Activated CD4-positive, alpha-beta T cell treated with anti-CD3 and anti-CD28 coated beads for 36 hours (primary cell): ENCODE measurements at regions not wholly inside any gene's neighbourhood (a gene's known extent, or its start where the extent isn't known, plus 50 kb on each side); places are given as distances from the start of the nearest gene placed in this dataset.

Source experiments
- ATAC-seq: fragments of 200-7000 bp; cut with Tn5 transposase; one replicate; pipeline ENCODE4 v1.10.0; 2021; ENCODE audit warnings: mild to moderate bottlenecking, moderate library complexity
- CTCF ChIA-PET: fragments of 350-600 bp; sonication (Branson Sonifier 250); formaldehyde crosslinking; loops from one replicate; lab custom pipeline; 2021; ENCODE audit warnings: antibody characterized with exemption; lab: Charles Lee
- POLR2A ChIA-PET: fragments of 350-600 bp; sonication (Branson Sonifier 250); formaldehyde crosslinking; loops from one replicate; lab custom pipeline; 2021; ENCODE audit warnings: antibody characterized with exemption, inconsistent platforms; lab: Charles Lee
- DNase-seq: peaks from one replicate; pipeline ENCODE4 v3.0.0-alpha.2; 2020
- H3K27ac Mint-ChIP-seq: one replicate; pipeline ENCODE4 v1.8.0; 2021; ENCODE audit warnings: mixed read lengths
- H3K27me3 Mint-ChIP-seq: one replicate; pipeline ENCODE4 v1.8.0; 2021; ENCODE audit warnings: mixed read lengths
- H3K36me3 Mint-ChIP-seq: one replicate; pipeline ENCODE4 v1.8.0; 2021; ENCODE audit warnings: low read depth, mixed read lengths
- H3K4me1 Mint-ChIP-seq: one replicate; pipeline ENCODE4 v1.8.0; 2021; ENCODE audit warnings: mixed read lengths
- H3K4me3 Mint-ChIP-seq: one replicate; pipeline ENCODE4 v1.8.0; 2021; ENCODE audit warnings: mild to moderate bottlenecking, moderate library complexity, mixed read lengths
- H3K9me3 Mint-ChIP-seq: one replicate; pipeline ENCODE4 v1.8.0; 2021; ENCODE audit warnings: low read depth, mixed read lengths
- intact Hi-C, 2 experiments: fragments of 100-400 bp; cut with DNase I in 1 of 2; cut with micrococcal nuclease in 1 of 2; formaldehyde crosslinking; loops; one replicate each; pipeline versions ENCODE4 v1.14.2 to v1.15.1; 2022 to 2024; cut with DNase I, micrococcal nuclease

- no peaks in the 10 kb centered on the region for H3K27me3 Mint-ChIP-seq
- H3K9me3 Mint-ChIP-seq: no peaks in the 10 kb centered on the region
- H3K4me3 Mint-ChIP-seq: no peak overlapping the region
- intact Hi-C loops: no loop called here
- H3K27ac Mint-ChIP-seq: no peak overlapping the region
- ATAC-seq (no peak), DNase-seq (no peak)
- H3K36me3 Mint-ChIP-seq: no peaks in the 10 kb centered on the region
- CTCF ChIA-PET: no interaction called here
- H3K4me1 Mint-ChIP-seq: no peaks in the 10 kb centered on the region
- POLR2A ChIA-PET: no interaction called here
These were observed 216.9 kb upstream of the GALNT17 start for GRCh38 chr7:70915067-70915466.

- DNase-seq: no peak
- no peak for ATAC-seq
- Mint-ChIP-seq H3K9me3 (peaks cover 1% of the 10 kb centered on the region), H3K27ac (no peak overlapping the region), H3K4me1 (no peaks in the 10 kb centered on the region), H3K27me3 (no peaks in the 10 kb centered on the region), H3K4me3 (no peak overlapping the region), H3K36me3 (no peaks in the 10 kb centered on the region)
- intact Hi-C loops: no loop called here
- POLR2A ChIA-PET: no interaction called here
- CTCF ChIA-PET: no interaction called here
These were observed 212.4 kb upstream of the GALNT17 start for GRCh38 chr7:70919481-70920073.

GRCh38 chr7:70920876-70921275 is 211.1 kb upstream of the GALNT17 start:
- no peaks in the 10 kb centered on the region for H3K36me3 Mint-ChIP-seq
- no peak for DNase-seq
- no peak overlapping the region for H3K27ac Mint-ChIP-seq
- ChIA-PET POLR2A (no interaction called here), CTCF (no interaction called here)
- H3K27me3 Mint-ChIP-seq: no peaks in the 10 kb centered on the region
- H3K9me3 Mint-ChIP-seq: peaks cover 1% of the 10 kb centered on the region
- no peak for ATAC-seq
- intact Hi-C loops: no loop called here
- H3K4me1 Mint-ChIP-seq: no peaks in the 10 kb centered on the region
- no peak overlapping the region for H3K4me3 Mint-ChIP-seq

- POLR2A ChIA-PET: no interaction called here
- intact Hi-C loops: no loop called here
- no peak for ATAC-seq
- Mint-ChIP-seq H3K9me3 (peaks cover 1% of the 10 kb centered on the region), H3K4me1 (no peaks in the 10 kb centered on the region), H3K36me3 (no peaks in the 10 kb centered on the region), H3K27ac (no peak overlapping the region), H3K27me3 (no peaks in the 10 kb centered on the region), H3K4me3 (no peak overlapping the region)
- no peak for DNase-seq
- CTCF ChIA-PET: interaction anchor here (1.0 kb wide), 1 partner anchor 51 kb away, joined by 3 read pairs; no protein-coding TSS in a partner anchor
These were observed 208.6 kb upstream of the GALNT17 start for GRCh38 chr7:70923181-70923845.

GRCh38 chr7:70925411-70926115 is 206.4 kb upstream of the GALNT17 start:
- H3K4me3 Mint-ChIP-seq: no peak overlapping the region
- H3K4me1 Mint-ChIP-seq: no peaks in the 10 kb centered on the region
- ATAC-seq (no peak), DNase-seq (no peak)
- H3K27ac Mint-ChIP-seq: no peak overlapping the region
- H3K9me3 Mint-ChIP-seq: peaks cover 7% of the 10 kb centered on the region
- H3K27me3 Mint-ChIP-seq: no peaks in the 10 kb centered on the region
- intact Hi-C loops: no loop called here
- ChIA-PET CTCF (interaction anchor here (0.6 kb wide), 1 partner anchor 363 kb away, joined by 3 read pairs; no protein-coding TSS in a partner anchor), POLR2A (no interaction called here)
- no peaks in the 10 kb centered on the region for H3K36me3 Mint-ChIP-seq

- no peak overlapping the region for H3K4me3 Mint-ChIP-seq
- ATAC-seq (no peak), DNase-seq (no peak)
- ChIA-PET CTCF (no interaction called here), POLR2A (no interaction called here)
- no peaks in the 10 kb centered on the region for H3K4me1 Mint-ChIP-seq
- intact Hi-C loops: no loop called here
- H3K36me3 Mint-ChIP-seq: no peaks in the 10 kb centered on the region
- H3K27me3 Mint-ChIP-seq: no peaks in the 10 kb centered on the region
- H3K27ac Mint-ChIP-seq: no peak overlapping the region
- H3K9me3 Mint-ChIP-seq: peaks cover 12% of the 10 kb centered on the region
These were observed 205.3 kb upstream of the GALNT17 start for GRCh38 chr7:70926666-70927065.

- ATAC-seq (no peak), DNase-seq (no peak)
- no peak overlapping the region for H3K4me3 Mint-ChIP-seq
- H3K9me3 Mint-ChIP-seq: peaks cover 12% of the 10 kb centered on the region
- no peaks in the 10 kb centered on the region for H3K27me3 Mint-ChIP-seq
- CTCF ChIA-PET: interaction anchor here (0.9 kb wide), 1 partner anchor 77 kb away, joined by 4 read pairs; no protein-coding TSS in a partner anchor
- intact Hi-C loops: no loop called here
- H3K36me3 Mint-ChIP-seq: no peaks in the 10 kb centered on the region
- no peak overlapping the region for H3K27ac Mint-ChIP-seq
- POLR2A ChIA-PET: no interaction called here
- no peaks in the 10 kb centered on the region for H3K4me1 Mint-ChIP-seq
These were observed 196.6 kb upstream of the GALNT17 start for GRCh38 chr7:70935311-70935710.

- no peaks in the 10 kb centered on the region for H3K36me3 Mint-ChIP-seq
- no peaks in the 10 kb centered on the region for H3K4me1 Mint-ChIP-seq
- intact Hi-C loops: no loop called here
- peaks cover 12% of the 10 kb centered on the region for H3K9me3 Mint-ChIP-seq
- ChIA-PET CTCF (interaction anchor here (0.9 kb wide), 1 partner anchor 78 kb away, joined by 4 read pairs; no protein-coding TSS in a partner anchor), POLR2A (no interaction called here)
- H3K27ac Mint-ChIP-seq: no peak overlapping the region
- DNase-seq: no peak
- no peak overlapping the region for H3K4me3 Mint-ChIP-seq
- no peak for ATAC-seq
- H3K27me3 Mint-ChIP-seq: no peaks in the 10 kb centered on the region
These were observed 196.1 kb upstream of the GALNT17 start for GRCh38 chr7:70935854-70936253.

- CTCF ChIA-PET: no interaction called here
- no peaks in the 10 kb centered on the region for H3K27me3 Mint-ChIP-seq
These were observed 194.5 kb upstream of the GALNT17 start for GRCh38 chr7:70937424-70937823.

GRCh38 chr7:70940597-70940996 is 191.3 kb upstream of the GALNT17 start:
- H3K27ac Mint-ChIP-seq: no peak overlapping the region
- no peaks in the 10 kb centered on the region for H3K4me1 Mint-ChIP-seq
- peaks cover 9% of the 10 kb centered on the region for H3K9me3 Mint-ChIP-seq
- no peaks in the 10 kb centered on the region for H3K36me3 Mint-ChIP-seq
- no peak for ATAC-seq
- H3K27me3 Mint-ChIP-seq: no peaks in the 10 kb centered on the region
- no peak for DNase-seq
- ChIA-PET POLR2A (no interaction called here), CTCF (no interaction called here)
- no peak overlapping the region for H3K4me3 Mint-ChIP-seq
- intact Hi-C loops: no loop called here

More at GRCh38 chr7:70937424-70937823, 194.5 kb upstream of the GALNT17 start:
- POLR2A ChIA-PET: no interaction called here
- DNase-seq (no peak), ATAC-seq (no peak)
- Mint-ChIP-seq H3K9me3 (peaks cover 11% of the 10 kb centered on the region), H3K27ac (no peak overlapping the region), H3K4me3 (no peak overlapping the region), H3K4me1 (no peaks in the 10 kb centered on the region), H3K36me3 (no peaks in the 10 kb centered on the region)
- intact Hi-C loops: no loop called here

- ChIA-PET CTCF (no interaction called here), POLR2A (no interaction called here)
- H3K27me3 Mint-ChIP-seq: no peaks in the 10 kb centered on the region
- H3K36me3 Mint-ChIP-seq: no peaks in the 10 kb centered on the region
- intact Hi-C loops: no loop called here
- DNase-seq: no peak
- H3K9me3 Mint-ChIP-seq: peaks cover 5% of the 10 kb centered on the region
- H3K4me1 Mint-ChIP-seq: no peaks in the 10 kb centered on the region
- no peak for ATAC-seq
- H3K4me3 Mint-ChIP-seq: no peak overlapping the region
- no peak overlapping the region for H3K27ac Mint-ChIP-seq
These were observed 189.2 kb upstream of the GALNT17 start for GRCh38 chr7:70942791-70943190.

- H3K27me3 Mint-ChIP-seq: no peaks in the 10 kb centered on the region
- POLR2A ChIA-PET: no interaction called here
- peaks cover 4% of the 10 kb centered on the region for H3K9me3 Mint-ChIP-seq
- DNase-seq: no peak
- H3K36me3 Mint-ChIP-seq: no peaks in the 10 kb centered on the region
- H3K4me1 Mint-ChIP-seq: no peaks in the 10 kb centered on the region
- H3K27ac Mint-ChIP-seq: no peak overlapping the region
- H3K4me3 Mint-ChIP-seq: no peak overlapping the region
- no peak for ATAC-seq
- intact Hi-C loops: no loop called here
- CTCF ChIA-PET: no interaction called here
These were observed 187.4 kb upstream of the GALNT17 start for GRCh38 chr7:70944516-70944915.
